Testis (tissue), 2 donors: ENCODE measurements at regions not wholly inside any gene's neighbourhood (a gene's known extent, or its start where the extent isn't known, plus 50 kb on each side); places are given as distances from the start of the nearest gene placed in this dataset.

ENCODE experiments used
- DNase-seq: peaks from one replicate; pipeline ENCODE4 v3.0.0-alpha.2; 2019
- H3K27ac ChIP-seq, 2 donors: fragments of 200-600 bp; sonication (generic); one replicate each; pipeline ENCODE4 v1.5.1; 2019
- H3K27me3 ChIP-seq: fragments of 200-600 bp; sonication (generic); one replicate; pipeline ENCODE4 v1.5.1; 2019
- H3K36me3 ChIP-seq: fragments of 200-600 bp; sonication (generic); one replicate; pipeline ENCODE4 v1.5.1; 2017; ENCODE audit warnings: low read depth; ENCODE audit errors: missing control alignments
- H3K4me1 ChIP-seq: fragments of 200-600 bp; sonication (generic); one replicate; pipeline ENCODE4 v1.5.1; 2019
- H3K4me3 ChIP-seq, 2 donors: fragments of 200-600 bp; sonication (generic); one replicate each; pipeline ENCODE4 v1.5.1; 2017 to 2019
- H3K9me3 ChIP-seq: fragments of 200-600 bp; sonication (generic); one replicate; pipeline ENCODE4 v1.5.1; 2017
- POLR2A ChIP-seq: fragments of 450-650 bp; IDR thresholded peaks from one replicate; pipeline ENCODE4 v1.6.1; 2017; ENCODE audit warnings: antibody characterized with exemption, mild to moderate bottlenecking, moderate library complexity
- WGBS, 2 donors: methylation state at CpG; one replicate each; pipeline ENCODE4 v1.1.5; 2018; 5-methylcytosine and 5-hydroxymethylcytosine counted together
- intact Hi-C: fragments of 100-400 bp; cut with DNase I; formaldehyde crosslinking; loops from one replicate; pipeline ENCODE4 v1.15.1; 2023; ENCODE audit warnings: low total_unique reads
- TF ChIP-seq, protein P1 (sequence below), 3 experiments: fragments of 450-650 bp in 2 of 3; fragments of 200-600 bp in 1 of 3; sonication (generic) in 1 of 3; IDR thresholded peaks; one replicate each; pipeline ENCODE4 v1.5.1; 2016 to 2019; ENCODE audit warnings: antibody characterized with exemption in 3 of 3, mild to moderate bottlenecking in 2 of 3, moderate library complexity in 1 of 3

GRCh38 chr3:107068980-107069379 lies 308.3 kb upstream of the CCDC54 start:
- Histone ChIP-seq H3K36me3 (no peaks in the 10 kb centered on the region), H3K27me3 (no peaks in the 10 kb centered on the region), H3K4me1 (peaks cover 13% of the 10 kb centered on the region), H3K9me3 (no peaks in the 10 kb centered on the region), H3K27ac (no peak overlapping the region), H3K4me3 (no peak overlapping the region)
- intact Hi-C loops, result no loop called here
- 40 to 52% methylated on average over 4 of the region's 4 CpGs for WGBS, 2 donors
- TF ChIP-seq POLR2A, result no peak
- no peak for DNase-seq

GRCh38 chr3:107076946-107077345 lies 300.3 kb upstream of the CCDC54 start:
- WGBS, 2 donors, result 93 to 98% methylated on average over 3 of the region's 3 CpGs
- Histone ChIP-seq H3K36me3 (no peaks in the 10 kb centered on the region), H3K4me1 (no peaks in the 10 kb centered on the region), H3K4me3 (no peak overlapping the region), H3K9me3 (no peaks in the 10 kb centered on the region), H3K27ac (no peak overlapping the region), H3K27me3 (no peaks in the 10 kb centered on the region)
- DNase-seq, result no peak
- TF ChIP-seq POLR2A, result no peak
- TF ChIP-seq, protein P1, sequence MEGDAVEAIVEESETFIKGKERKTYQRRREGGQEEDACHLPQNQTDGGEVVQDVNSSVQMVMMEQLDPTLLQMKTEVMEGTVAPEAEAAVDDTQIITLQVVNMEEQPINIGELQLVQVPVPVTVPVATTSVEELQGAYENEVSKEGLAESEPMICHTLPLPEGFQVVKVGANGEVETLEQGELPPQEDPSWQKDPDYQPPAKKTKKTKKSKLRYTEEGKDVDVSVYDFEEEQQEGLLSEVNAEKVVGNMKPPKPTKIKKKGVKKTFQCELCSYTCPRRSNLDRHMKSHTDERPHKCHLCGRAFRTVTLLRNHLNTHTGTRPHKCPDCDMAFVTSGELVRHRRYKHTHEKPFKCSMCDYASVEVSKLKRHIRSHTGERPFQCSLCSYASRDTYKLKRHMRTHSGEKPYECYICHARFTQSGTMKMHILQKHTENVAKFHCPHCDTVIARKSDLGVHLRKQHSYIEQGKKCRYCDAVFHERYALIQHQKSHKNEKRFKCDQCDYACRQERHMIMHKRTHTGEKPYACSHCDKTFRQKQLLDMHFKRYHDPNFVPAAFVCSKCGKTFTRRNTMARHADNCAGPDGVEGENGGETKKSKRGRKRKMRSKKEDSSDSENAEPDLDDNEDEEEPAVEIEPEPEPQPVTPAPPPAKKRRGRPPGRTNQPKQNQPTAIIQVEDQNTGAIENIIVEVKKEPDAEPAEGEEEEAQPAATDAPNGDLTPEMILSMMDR (IDR thresholded peaks at IDR 0.05), result no peak
- intact Hi-C loops, result no loop called here

- no peak overlapping the region for H3K4me3 ChIP-seq
- intact Hi-C loops, result no loop called here
- H3K27ac ChIP-seq, result no peak overlapping the region
- H3K9me3 ChIP-seq, result no peaks in the 10 kb centered on the region
- no peaks in the 10 kb centered on the region for H3K36me3 ChIP-seq
- TF ChIP-seq, protein P1 (IDR thresholded peaks at IDR 0.05), result no peak
- no peak for TF ChIP-seq POLR2A
- no peaks in the 10 kb centered on the region for H3K27me3 ChIP-seq
- no peak for DNase-seq
- no peaks in the 10 kb centered on the region for H3K4me1 ChIP-seq
- 85 to 90% methylated on average over 2 of the region's 2 CpGs for WGBS, 2 donors
Observed at GRCh38 chr3:107077391-107077790, 299.8 kb upstream of the CCDC54 start.

- H3K27ac ChIP-seq, result no peak overlapping the region
- intact Hi-C loops, result no loop called here
- TF ChIP-seq, protein P1 (IDR thresholded peaks at IDR 0.05), result no peak
- TF ChIP-seq POLR2A, result no peak
- H3K27me3 ChIP-seq, result no peaks in the 10 kb centered on the region
- H3K36me3 ChIP-seq, result no peaks in the 10 kb centered on the region
- H3K9me3 ChIP-seq, result no peaks in the 10 kb centered on the region
- DNase-seq, result no peak
- 95 to 96% methylated on average over 3 of the region's 3 CpGs for WGBS, 2 donors
- H3K4me1 ChIP-seq, result no peaks in the 10 kb centered on the region
- no peak overlapping the region for H3K4me3 ChIP-seq
Observed at GRCh38 chr3:107082527-107082926, 294.7 kb upstream of the CCDC54 start.

GRCh38 chr3:107085261-107085660 lies 292.0 kb upstream of the CCDC54 start:
- no peaks in the 10 kb centered on the region for H3K4me1 ChIP-seq
- no peaks in the 10 kb centered on the region for H3K36me3 ChIP-seq
- H3K27me3 ChIP-seq, result no peaks in the 10 kb centered on the region
- H3K4me3 ChIP-seq, result no peak overlapping the region
- intact Hi-C loops, result no loop called here
- no peak overlapping the region for H3K27ac ChIP-seq
- 92 to 100% methylated on average over 3 of the region's 3 CpGs for WGBS, 2 donors
- H3K9me3 ChIP-seq, result no peaks in the 10 kb centered on the region
- DNase-seq, result no peak
- TF ChIP-seq, protein P1 (IDR thresholded peaks at IDR 0.05), result no peak
- TF ChIP-seq POLR2A, result no peak
